MCF 10A (cell line): ENCODE measurements at regions not wholly inside any gene's neighbourhood (a gene's known extent, or its start where the extent isn't known, plus 50 kb on each side); places are given as distances from the start of the nearest gene placed in this dataset.
A peak's percentile ranks its signal among the peaks of the same experiment; 100 is the strongest.
"Not testable (repeated sequence)": the region's sequence is repeated elsewhere in the genome, so short reads cannot be mapped to it uniquely, and the experiment has no call there.

Source experiments
- BruUV-seq: library from RNA; stranded (reverse); fragments of 400-500 nt; replicated peaks from 2 replicates; lab custom pipeline; 2021; lab: Mats Ljungman, UMichigan
- CTCF ChIA-PET: fragments of 300-600 bp; sonication (Branson Sonifier 250); formaldehyde crosslinking; extraction: SDS; loops from one replicate; lab custom pipeline; 2021; ENCODE audit warnings: antibody characterized with exemption, inconsistent platforms; lab: Yijun Ruan, JAX
- POLR2A ChIA-PET: fragments of 300-600, 350-650 bp; sonication (Branson Sonifier 250); formaldehyde crosslinking; extraction: SDS; loops from one replicate; lab custom pipeline; 2020; ENCODE audit warnings: antibody characterized with exemption, inconsistent platforms; lab: Yijun Ruan, JAX
- DNase-seq: peaks from one replicate; pipeline ENCODE4 v3.0.0-alpha.2; 2018; ENCODE audit not compliant: unreplicated experiment
- H3K27ac Mint-ChIP-seq: one replicate; pipeline ENCODE4 v1.8.0; 2022; ENCODE audit warnings: mild to moderate bottlenecking, low read depth, mixed read lengths; ENCODE audit not compliant: unreplicated experiment
- H3K27me3 Mint-ChIP-seq: one replicate; pipeline ENCODE4 v1.8.0; 2022; ENCODE audit warnings: mixed read lengths; ENCODE audit not compliant: insufficient read depth, unreplicated experiment
- H3K36me3 Mint-ChIP-seq: one replicate; pipeline ENCODE4 v1.8.0; 2022; ENCODE audit warnings: mild to moderate bottlenecking, moderate library complexity, mixed read lengths; ENCODE audit not compliant: insufficient read depth, unreplicated experiment
- H3K4me1 Mint-ChIP-seq: one replicate; pipeline ENCODE4 v1.8.0; 2022; ENCODE audit warnings: mixed read lengths; ENCODE audit not compliant: insufficient read depth, unreplicated experiment
- H3K4me3 Mint-ChIP-seq: one replicate; pipeline ENCODE4 v1.8.0; 2022; ENCODE audit warnings: mild to moderate bottlenecking, moderate library complexity, mixed read lengths; ENCODE audit not compliant: unreplicated experiment
- H3K9me3 Mint-ChIP-seq: one replicate; pipeline ENCODE4 v1.8.0; 2022; ENCODE audit warnings: mixed read lengths; ENCODE audit not compliant: unreplicated experiment
- intact Hi-C: fragments of 100-400 bp; cut with micrococcal nuclease; formaldehyde crosslinking; loops from 2 replicates; pipeline ENCODE4 v1.14.1; 2022
- TF ChIP-seq, protein P1 (sequence below): fragments of 200-600 bp; IDR thresholded peaks from one replicate; pipeline ENCODE4 v1.8.0; 2022; ENCODE audit warnings: antibody characterized with exemption, mild to moderate bottlenecking; ENCODE audit not compliant: unreplicated experiment

DNA sequence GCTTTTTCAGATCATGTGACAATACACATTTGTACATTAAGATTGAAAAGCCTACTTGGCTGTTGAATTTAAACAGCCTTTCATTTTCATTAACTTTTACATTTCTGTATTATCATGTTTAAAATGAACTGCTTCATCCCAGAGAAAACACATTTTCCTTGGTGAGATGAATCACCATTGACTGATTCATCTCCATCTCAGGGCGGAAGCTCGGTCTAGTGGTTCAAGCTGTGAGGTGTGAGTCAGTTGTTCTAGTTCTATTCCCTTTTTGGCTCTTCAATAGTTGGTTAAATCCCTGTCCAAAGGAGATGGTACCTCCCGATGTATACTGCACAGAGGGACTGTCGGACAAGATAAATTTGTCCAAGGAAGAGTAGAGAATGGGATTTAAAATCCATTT, 189.7 kb downstream of the ADCYAP1 start:
- Mint-ChIP-seq H3K4me1 (no peaks in the 10 kb centered on the region), H3K36me3 (no peaks in the 10 kb centered on the region), H3K9me3 (peaks cover 25% of the 10 kb centered on the region), H3K27ac (no peak overlapping the region), H3K4me3 (no peak overlapping the region), H3K27me3 (no peaks in the 10 kb centered on the region)
- POLR2A ChIA-PET, result no interaction called here
- intact Hi-C loops, result no loop called here
- TF ChIP-seq, protein P1, sequence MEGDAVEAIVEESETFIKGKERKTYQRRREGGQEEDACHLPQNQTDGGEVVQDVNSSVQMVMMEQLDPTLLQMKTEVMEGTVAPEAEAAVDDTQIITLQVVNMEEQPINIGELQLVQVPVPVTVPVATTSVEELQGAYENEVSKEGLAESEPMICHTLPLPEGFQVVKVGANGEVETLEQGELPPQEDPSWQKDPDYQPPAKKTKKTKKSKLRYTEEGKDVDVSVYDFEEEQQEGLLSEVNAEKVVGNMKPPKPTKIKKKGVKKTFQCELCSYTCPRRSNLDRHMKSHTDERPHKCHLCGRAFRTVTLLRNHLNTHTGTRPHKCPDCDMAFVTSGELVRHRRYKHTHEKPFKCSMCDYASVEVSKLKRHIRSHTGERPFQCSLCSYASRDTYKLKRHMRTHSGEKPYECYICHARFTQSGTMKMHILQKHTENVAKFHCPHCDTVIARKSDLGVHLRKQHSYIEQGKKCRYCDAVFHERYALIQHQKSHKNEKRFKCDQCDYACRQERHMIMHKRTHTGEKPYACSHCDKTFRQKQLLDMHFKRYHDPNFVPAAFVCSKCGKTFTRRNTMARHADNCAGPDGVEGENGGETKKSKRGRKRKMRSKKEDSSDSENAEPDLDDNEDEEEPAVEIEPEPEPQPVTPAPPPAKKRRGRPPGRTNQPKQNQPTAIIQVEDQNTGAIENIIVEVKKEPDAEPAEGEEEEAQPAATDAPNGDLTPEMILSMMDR, result no peak
- CTCF ChIA-PET, result interaction anchor here (1.5 kb wide), 1 partner anchor 11 kb away, joined by 4 read pairs; no protein-coding TSS in a partner anchor
- BruUV-seq, result no TSS peak
- DNase-seq, result peak; percentile 57

DNA sequence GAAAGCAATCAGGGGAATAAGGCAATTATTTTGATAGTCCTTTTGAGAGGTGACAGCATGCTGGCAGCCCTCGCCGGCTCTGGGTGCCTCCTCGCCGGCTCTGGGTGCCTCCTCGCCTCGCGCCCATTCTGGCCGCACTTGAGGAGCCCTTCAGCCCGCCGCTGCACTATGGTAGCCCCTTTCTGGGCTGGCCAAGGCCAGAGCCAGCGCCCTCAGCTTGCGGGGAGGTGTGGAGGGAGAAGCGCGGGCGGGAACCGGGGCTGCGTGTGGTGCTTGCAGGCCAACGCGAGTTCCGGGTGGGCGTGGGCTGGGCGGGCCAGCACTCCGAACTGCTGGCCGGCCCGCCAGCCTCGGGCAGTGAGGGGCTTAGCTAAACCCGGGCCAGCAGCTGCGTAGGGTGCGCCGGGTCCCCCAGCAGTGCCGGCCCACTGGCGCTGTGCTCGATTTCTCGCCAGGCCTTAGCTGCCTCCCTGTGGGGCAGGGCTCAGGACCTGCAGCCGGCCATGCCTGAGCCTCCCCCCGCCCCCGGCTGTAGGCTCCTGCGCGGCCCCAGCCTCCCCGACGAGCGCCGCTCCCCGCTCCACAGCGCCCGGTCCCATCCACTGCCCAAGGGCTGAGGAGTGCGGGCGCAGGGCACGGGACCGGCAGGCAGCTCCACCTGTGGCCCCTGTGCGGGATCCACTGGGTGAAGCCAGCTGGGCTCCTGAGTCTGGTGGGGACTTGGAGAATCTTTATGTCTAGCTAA, 193.5 kb downstream of the ADCYAP1 start:
- H3K4me3 Mint-ChIP-seq, POLR2A ChIA-PET, H3K4me1 Mint-ChIP-seq, DNase-seq, H3K27me3 Mint-ChIP-seq, H3K27ac Mint-ChIP-seq, BruUV-seq, H3K36me3 Mint-ChIP-seq, intact Hi-C loops: not testable (repeated sequence)
- CTCF ChIA-PET, result interaction anchor here (0.6 kb wide), 1 partner anchor 172 kb away, joined by 3 read pairs; no protein-coding TSS in a partner anchor
- peaks cover 34% of the 10 kb centered on the region for H3K9me3 Mint-ChIP-seq

DNA sequence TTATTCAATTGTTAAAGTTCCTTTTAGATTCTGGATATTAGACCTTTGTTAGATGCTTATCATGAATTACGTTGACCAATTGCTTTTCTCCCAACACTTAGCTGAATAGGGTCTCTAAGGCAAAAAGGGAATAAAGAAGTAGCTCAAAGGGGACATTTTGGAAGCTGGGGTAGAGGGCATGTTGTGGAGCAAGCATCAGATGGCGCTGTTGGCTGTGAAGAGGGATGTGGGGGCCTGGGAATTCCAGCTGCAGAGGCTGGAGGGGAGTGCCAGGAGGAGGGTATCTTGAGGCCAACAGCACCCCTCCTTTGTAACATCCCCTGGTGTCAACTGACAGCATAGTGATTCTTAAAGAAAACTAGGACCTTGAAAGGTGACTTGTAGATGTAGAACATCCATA, 198.2 kb downstream of the ADCYAP1 start:
- Mint-ChIP-seq H3K9me3 (peaks cover 17% of the 10 kb centered on the region), H3K4me1 (no peaks in the 10 kb centered on the region), H3K36me3 (no peaks in the 10 kb centered on the region), H3K4me3 (no peak overlapping the region), H3K27ac (no peak overlapping the region), H3K27me3 (no peaks in the 10 kb centered on the region)
- POLR2A ChIA-PET, result interaction anchor here (0.5 kb wide), 1 partner anchor 942 kb away, joined by 3 read pairs; no protein-coding TSS in a partner anchor
- CTCF ChIA-PET, result no interaction called here
- BruUV-seq, result no TSS peak
- TF ChIP-seq, protein P1, result no peak
- intact Hi-C loops, result no loop called here
- DNase-seq, result no peak

DNA sequence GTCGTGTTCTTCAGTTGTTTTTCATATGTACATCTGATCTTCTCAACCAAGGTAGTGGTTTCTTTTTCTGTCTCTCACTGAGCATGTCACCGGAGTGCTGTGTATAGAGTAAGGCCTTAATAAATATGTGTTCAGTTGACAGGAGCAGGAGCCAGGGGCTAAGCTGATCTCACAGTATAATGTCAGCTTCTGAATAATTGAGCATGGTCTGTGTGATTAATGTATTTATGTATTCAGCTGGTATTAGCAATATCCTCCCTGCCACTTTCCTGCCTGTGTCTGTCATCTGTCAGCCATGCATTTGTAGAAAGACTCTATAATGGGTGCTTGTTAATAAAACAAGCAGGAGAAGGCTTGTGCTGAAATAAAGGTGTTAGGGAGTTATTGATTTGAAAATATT, 198.9 kb downstream of the ADCYAP1 start:
- TF ChIP-seq, protein P1, result no peak
- no peak overlapping the region for H3K27ac Mint-ChIP-seq
- CTCF ChIA-PET, result no interaction called here
- H3K27me3 Mint-ChIP-seq, result no peaks in the 10 kb centered on the region
- H3K36me3 Mint-ChIP-seq, result no peaks in the 10 kb centered on the region
- no peak overlapping the region for H3K4me3 Mint-ChIP-seq
- POLR2A ChIA-PET, result interaction anchor here (0.5 kb wide), 1 partner anchor 942 kb away, joined by 3 read pairs; no protein-coding TSS in a partner anchor
- H3K4me1 Mint-ChIP-seq, result no peaks in the 10 kb centered on the region
- no peak for DNase-seq
- peaks cover 15% of the 10 kb centered on the region for H3K9me3 Mint-ChIP-seq
- intact Hi-C loops, result no loop called here
- BruUV-seq, result no TSS peak
